IMR-90 (cell line): ENCODE measurements at regions not wholly inside any gene's neighbourhood (a gene's known extent, or its start where the extent isn't known, plus 50 kb on each side); places are given as distances from the start of the nearest gene placed in this dataset.

ENCODE experiments used
- BHLHE40 ChIP-seq: fragments of 150-350 bp; IDR thresholded peaks from 2 replicates; pipeline ENCODE4 v1.6.1; 2016; ENCODE audit warnings: mild to moderate bottlenecking, low read depth, low read length
- CEBPB ChIP-seq: IDR thresholded peaks from 2 replicates; pipeline ENCODE4 v1.6.1; 2012; ENCODE audit warnings: low read depth, low read length, improper control_type of control experiment
- CHD1 ChIP-seq: IDR thresholded peaks from 2 replicates; pipeline ENCODE4 v1.6.1; 2012; ENCODE audit warnings: low read depth, low read length, improper control_type of control experiment
- CTCF ChIP-seq: conservative IDR thresholded peaks from 2 replicates; pipeline ENCODE4 v1.5.1; 2012; ENCODE audit warnings: mild to moderate bottlenecking, low read depth, low read length, improper control_type of control experiment
- ELK1 ChIP-seq: fragments of 150-350 bp; IDR thresholded peaks from 2 replicates; pipeline ENCODE4 v1.6.1; 2016; ENCODE audit warnings: low read depth, mild to moderate bottlenecking, low read length, moderate library complexity, borderline replicate concordance
- MAFK ChIP-seq: IDR thresholded peaks from 2 replicates; pipeline ENCODE4 v1.6.1; 2012; ENCODE audit warnings: low read depth, low read length, improper control_type of control experiment
- POLR2A ChIP-seq: IDR thresholded peaks from 2 replicates; pipeline ENCODE4 v1.6.1; 2012; ENCODE audit warnings: mild to moderate bottlenecking, low read depth, low read length
- RAD21 ChIP-seq: IDR thresholded peaks from 2 replicates; pipeline ENCODE4 v1.6.1; 2012; ENCODE audit warnings: low read length, improper control_type of control experiment
- RFX5 ChIP-seq: IDR thresholded peaks from 2 replicates; pipeline ENCODE4 v1.8.0; 2012; ENCODE audit warnings: low read depth, mild to moderate bottlenecking, low read length, moderate library complexity
- SMC3 ChIP-seq: fragments of 150-350 bp; IDR thresholded peaks from 2 replicates; pipeline ENCODE4 v1.6.1; 2016; ENCODE audit warnings: low read depth, mild to moderate bottlenecking, antibody characterized with exemption, low read length, moderate library complexity
- TF ChIP-seq, protein P1 (sequence below): fragments of 150-350 bp; IDR thresholded peaks from 2 replicates; pipeline ENCODE4 v1.6.1; 2017; ENCODE audit warnings: mild to moderate bottlenecking, antibody characterized with exemption, low read length, low read depth

- no peak for TF ChIP-seq CHD1
- TF ChIP-seq CTCF: no peak
- no peak for TF ChIP-seq SMC3
- TF ChIP-seq ELK1: no peak
- TF ChIP-seq RAD21: no peak
- no peak for TF ChIP-seq BHLHE40
- no peak for TF ChIP-seq RFX5
- TF ChIP-seq, protein P1, sequence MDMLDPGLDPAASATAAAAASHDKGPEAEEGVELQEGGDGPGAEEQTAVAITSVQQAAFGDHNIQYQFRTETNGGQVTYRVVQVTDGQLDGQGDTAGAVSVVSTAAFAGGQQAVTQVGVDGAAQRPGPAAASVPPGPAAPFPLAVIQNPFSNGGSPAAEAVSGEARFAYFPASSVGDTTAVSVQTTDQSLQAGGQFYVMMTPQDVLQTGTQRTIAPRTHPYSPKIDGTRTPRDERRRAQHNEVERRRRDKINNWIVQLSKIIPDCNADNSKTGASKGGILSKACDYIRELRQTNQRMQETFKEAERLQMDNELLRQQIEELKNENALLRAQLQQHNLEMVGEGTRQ: no peak
- no peak for TF ChIP-seq POLR2A
- no peak for TF ChIP-seq MAFK
- no peak for TF ChIP-seq CEBPB
These were observed 157.1 kb upstream of the MPDZ start for GRCh38 chr9:13436591-13436990.
